Astrocyte (in vitro differentiated cells and primary cell): ENCODE measurements at regions not wholly inside any gene's neighbourhood (a gene's known extent, or its start where the extent isn't known, plus 50 kb on each side); places are given as distances from the start of the nearest gene placed in this dataset.

Source experiments
- CTCF ChIP-seq: IDR thresholded peaks from 2 replicates; pipeline ENCODE4 v1.5.1; 2011; ENCODE audit warnings: low read depth, mild to moderate bottlenecking, inconsistent platforms, low read length, moderate library complexity; ENCODE audit not compliant: insufficient read depth
- EZH2 ChIP-seq: IDR thresholded peaks from 2 replicates; pipeline ENCODE4 v1.6.1; 2012; ENCODE audit warnings: mild to moderate bottlenecking, low read length, inconsistent platforms; ENCODE audit not compliant: insufficient read depth

- no peak for TF ChIP-seq CTCF
- no peak for TF ChIP-seq EZH2
Measured at GRCh38 chr1:182186757-182187146, 125.2 kb upstream of the ZNF648 start.
